ENCODE measurements at regions not wholly inside any gene's neighbourhood (a gene's known extent, or its start where the extent isn't known, plus 50 kb on each side); places are given as distances from the start of the nearest gene placed in this dataset.

GRCh38 chr15:89035150-89035549 lies 53.1 kb upstream of the ABHD2 start:
- TF ChIP-seq CTCF (IDR thresholded peaks at IDR 0.05; ENCODE audit: insufficient read depth, low read length, poor library complexity, severe bottlenecking), result no peak
- TF ChIP-seq EZH2phosphoT487 (conservative IDR thresholded peaks at IDR 0.05; ENCODE audit: low read length), result no peak
